CD4-positive, alpha-beta T cell treated with Interleukin-17A for 1 hour (primary cell): ENCODE measurements at regions not wholly inside any gene's neighbourhood (a gene's known extent, or its start where the extent isn't known, plus 50 kb on each side); places are given as distances from the start of the nearest gene placed in this dataset.

Experiments used
- DNase-seq: peaks from one replicate; pipeline ENCODE4 v3.0.0-alpha.2; 2020

DNA sequence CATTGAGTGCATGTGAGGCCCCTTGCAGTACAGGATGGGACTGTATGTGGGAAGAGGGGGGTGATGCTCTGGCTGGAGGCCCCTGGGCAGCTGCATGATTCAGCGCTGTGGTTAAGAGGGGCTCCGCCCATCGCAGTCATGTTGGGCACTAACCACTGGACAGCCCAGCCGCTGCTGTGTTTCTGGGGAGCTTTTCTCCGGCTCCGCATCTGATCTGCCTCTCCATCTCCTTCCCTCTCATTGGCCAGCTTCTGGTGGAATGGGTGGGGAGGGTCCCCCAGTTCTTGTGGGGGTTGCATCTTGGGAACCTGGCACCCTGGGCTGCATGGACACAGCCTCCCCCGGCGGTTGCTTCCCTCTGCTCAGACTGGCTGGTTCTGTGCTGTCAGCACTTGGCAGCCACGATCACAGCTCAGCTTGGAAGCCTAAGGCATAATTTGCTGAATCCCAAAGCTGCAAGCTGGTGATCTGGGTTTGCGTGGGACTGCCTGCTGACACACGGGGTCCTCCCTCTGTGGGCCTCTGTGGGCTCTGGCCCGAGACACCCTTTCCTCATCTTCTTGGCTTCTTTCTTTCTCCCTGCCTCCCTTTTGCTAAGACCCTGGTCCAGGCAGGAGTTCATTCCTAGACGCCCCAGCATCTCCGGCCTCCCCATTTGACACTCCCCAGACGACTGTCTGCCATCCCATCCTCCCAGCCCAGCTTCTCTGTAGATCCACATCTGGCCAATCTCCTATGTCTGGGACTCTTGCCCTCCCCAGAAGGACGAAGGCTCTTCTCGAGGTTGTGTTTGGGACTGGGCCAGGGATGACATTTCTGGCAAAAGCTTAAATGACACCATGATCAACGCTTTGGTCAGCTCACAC, 168.3 kb downstream of the SEC14L1 start:
- DNase-seq: no peak

DNA sequence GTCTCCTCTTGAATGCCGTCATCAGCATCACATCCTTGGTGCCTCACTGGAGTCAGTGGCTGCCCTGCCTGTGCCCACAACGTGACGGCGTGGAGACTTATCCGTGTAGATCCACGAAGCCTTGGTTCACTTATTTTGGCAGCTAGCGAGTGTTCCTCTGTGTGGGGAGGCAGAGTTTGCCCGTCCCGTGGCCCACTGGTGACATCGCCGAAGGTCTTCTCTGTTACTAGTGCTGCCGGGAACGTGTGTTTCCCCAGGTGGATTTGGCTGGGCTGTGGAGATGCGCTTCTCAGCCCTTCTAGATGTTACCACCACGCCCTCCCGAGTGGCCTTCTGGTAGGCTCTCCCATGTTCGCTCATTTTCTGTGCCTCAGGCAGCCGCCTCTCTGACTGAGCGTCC, 169.6 kb downstream of the SEC14L1 start:
- DNase-seq: no peak

DNA sequence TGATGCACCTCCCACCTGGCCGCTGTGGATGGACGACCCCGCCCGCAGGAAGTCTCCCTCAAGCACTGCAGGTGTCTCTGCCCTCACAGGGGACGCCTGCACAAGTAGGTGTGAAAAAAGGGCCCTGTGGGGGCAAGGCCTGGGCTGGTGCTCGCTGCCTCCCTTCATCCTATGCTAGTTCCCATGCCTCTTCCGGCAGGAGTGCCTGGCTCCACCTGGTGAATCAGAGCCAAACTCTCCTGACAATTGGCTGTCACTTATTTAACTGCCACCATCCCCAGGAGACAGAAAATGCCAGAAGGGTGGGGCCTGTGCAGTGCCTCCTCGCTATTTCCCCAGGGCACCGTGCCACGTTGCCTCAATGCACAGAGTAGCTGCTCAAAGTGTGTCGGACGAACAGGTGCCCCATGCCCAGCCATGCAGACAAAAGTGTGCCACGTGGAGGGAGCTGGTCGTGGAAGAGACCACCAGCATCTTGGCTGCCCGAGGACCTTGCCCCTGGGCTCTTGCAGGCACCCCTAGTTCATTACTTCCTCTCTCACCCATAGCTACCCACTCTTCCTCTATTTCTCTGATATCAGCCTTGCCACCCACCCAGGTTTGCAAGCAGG, 170.7 kb downstream of the SEC14L1 start:
- no peak for DNase-seq

DNA sequence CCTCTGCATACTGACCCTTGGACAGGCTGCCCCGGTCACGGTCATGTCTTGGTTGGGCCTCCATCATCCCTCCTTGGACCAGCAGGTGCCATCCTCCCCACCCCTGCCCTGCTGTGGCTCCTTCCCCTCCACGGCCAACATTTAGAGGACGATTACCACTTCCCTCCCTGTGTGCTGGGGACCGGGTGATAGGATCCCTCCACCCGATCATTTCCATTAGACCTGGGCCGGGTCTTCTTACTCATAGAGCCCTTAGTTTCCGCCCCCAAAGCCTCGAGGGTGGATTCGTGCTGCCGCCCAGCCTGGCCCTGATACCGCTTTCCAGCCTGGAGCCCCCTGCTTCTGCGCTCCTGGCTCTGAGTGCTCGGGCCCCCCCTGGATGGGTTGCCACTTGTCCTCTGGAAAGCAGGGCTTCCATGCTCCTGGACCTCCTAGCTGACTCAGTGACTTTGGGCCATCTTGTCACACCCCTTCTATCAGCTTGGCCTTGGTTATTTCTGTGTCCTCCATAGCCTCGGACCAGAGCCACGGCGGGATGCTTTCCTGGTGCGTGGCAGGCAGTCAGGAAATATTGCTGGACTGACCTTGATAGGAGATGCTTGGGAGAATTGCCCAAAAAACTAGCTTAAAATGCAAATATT, 171.4 kb downstream of the SEC14L1 start:
- DNase-seq: no peak

DNA sequence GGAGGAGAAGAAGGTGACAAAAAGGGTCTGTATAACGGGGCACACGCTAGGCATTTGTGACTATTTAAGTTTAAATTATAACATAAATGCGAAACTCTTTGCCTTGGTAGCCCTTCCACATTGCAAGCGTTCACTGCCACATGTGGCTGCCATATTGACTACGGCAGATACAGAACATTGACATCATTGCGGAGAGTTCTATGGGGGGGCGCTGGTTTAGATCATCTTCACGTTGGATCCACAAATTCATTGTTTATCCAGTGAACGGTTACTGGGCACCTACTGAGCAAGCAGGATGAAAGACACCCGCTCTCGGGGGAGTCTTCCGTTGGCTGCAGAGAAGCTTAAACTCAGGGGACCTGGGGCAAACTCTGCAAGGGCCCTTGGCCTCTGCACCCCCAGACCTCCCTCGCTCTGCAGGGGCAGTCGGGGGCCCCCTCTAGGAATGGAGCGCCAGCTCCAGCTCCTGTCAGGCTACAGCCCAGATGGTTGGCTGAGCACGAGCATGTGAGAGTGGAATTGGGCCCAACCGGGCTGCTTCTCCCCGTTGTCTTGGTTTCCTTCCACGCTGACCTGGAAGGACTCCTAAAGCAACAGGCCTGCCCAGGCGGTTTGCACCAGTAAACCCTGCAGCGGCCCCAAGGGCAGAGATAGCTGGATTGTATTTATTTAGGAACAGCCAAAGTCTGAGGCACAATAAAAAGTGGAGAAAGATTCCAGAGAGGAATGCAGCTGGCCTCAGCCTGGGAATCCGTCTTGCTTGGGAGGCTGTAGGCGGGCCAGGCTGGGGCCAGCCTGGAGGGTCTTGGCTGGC, 172.2 kb downstream of the SEC14L1 start:
- DNase-seq: no peak

DNA sequence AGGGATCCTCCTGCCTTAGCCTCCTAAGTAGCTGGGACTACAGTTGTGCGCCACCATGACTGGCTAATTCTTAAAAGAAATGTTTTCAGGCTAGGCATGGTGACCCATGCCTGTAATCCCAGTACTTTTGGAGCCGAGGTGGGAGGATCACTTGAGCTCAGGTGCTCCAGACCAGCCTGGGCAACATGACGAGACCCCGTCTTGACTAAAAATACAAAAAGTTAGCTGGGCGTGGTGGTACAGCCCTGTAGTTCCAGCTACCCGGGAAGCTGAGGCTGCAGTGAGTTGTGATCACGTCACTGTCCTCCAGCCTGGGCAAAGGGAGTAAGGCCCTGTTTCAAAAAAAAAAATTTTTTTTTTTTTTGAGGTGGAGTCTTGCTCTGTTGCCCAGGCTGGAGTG, 173.1 kb downstream of the SEC14L1 start:
- DNase-seq: no peak

DNA sequence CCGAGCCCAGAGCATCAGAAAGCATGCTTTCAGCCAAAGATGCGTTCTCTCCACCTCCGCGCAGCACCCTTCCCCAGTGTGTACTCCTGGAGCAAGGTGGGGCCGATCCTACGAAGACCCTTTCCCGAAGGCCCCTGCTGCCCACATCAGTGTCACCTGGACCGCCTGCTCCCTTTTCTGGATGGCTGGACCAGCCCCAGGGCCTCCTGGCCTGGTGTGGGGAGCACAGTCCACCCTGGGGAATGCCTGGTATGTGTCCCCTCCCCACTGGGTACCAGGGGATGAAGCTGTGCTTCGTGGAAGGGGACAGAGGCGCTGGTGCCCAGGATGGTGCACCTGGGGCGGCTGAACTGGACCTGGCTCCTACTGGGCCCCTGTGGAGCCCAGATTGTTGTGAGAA, 173.8 kb downstream of the SEC14L1 start:
- DNase-seq: no peak

DNA sequence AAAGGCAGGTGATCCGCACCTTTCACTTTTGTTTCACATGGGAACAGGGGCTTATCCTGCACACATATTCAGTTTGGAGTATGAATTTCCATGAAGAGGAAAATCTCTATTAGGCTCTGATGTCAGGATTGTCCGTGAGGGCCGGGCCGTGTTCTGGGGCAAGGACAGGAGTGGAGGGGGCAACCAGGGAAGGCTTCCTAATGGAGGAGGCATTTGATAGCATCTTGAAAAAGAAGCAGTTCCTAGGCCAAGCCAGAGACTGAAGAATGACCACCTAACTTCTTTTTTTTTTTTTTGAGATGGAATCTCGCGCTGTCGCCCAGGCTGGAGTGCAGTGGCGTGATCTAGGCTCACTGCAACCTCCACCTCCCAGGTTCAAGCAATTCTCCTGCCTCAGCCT, 174.2 kb downstream of the SEC14L1 start:
- no peak for DNase-seq

DNA sequence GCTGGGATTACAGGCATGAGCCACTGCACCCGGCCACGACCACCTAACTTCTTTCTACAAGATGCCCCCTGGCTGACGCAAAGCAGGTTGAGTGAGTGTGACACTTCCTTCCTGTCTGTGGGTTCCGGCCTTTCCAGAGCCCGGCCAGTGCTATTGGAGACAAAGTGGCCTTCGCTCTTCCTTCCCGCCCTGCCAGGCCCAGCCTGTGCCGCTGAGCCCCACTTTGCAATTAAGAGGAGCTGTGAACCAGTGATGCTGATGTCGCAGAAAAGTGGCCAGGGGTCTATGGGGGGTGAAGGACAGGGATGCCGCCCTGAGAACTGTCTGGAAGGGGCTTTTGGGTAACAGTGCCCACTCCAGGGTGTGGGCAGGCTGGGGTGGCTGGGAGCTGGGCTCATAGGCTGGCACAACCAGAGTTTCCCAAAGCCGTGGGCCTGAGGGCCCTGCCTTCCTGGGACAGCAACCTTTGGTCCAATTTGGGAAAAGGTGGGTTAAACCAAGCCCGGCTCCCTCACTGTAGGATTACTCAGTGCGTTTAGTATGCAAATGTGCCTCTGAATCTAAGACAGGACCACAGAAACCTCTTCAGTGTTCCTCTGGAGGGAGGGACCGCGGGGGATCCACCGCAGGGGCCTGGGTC, 174.9 kb downstream of the SEC14L1 start:
- DNase-seq: no peak

DNA sequence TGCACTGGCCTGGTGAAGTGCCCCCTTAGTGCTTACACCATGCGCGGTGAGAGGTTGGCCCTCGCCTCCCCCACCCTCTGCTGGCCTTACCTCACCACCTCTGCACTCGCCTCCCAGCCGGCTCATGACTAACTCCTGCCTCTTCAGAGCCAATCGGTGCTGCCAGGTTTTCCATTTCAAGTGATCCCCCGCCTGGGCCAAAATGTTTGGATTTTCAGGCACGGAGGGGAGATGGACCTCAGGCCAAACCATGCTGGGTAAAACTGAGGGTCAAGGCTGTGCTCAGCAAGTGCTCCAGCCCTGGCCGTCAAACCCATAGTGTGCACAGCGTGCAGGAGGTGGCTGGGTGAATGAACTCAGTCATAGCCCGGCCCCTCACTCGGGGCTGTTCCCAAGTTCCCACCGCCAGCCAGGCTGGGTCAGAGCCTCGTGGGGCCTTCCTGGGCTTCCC, 175.4 kb downstream of the SEC14L1 start:
- DNase-seq: no peak

DNA sequence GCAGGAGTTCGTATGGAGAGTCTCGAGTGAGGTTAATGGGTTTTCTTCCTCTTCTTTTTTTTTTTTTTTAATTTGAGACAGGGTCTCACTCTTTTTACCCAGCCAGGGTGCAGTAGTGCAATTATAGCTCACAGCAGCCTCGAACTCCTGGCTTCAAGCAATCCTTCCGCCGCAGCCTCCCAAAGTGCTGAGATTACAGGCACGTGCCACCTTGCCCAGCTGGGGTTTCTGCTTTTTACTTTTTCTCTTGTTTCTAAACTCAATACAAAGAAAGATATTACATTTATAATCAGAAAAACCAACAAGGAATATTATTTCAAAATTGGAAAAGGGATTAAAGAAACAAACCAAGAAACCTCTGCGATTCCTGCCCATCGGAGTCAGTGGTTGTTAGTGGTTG, 175.9 kb downstream of the SEC14L1 start:
- DNase-seq: no peak

DNA sequence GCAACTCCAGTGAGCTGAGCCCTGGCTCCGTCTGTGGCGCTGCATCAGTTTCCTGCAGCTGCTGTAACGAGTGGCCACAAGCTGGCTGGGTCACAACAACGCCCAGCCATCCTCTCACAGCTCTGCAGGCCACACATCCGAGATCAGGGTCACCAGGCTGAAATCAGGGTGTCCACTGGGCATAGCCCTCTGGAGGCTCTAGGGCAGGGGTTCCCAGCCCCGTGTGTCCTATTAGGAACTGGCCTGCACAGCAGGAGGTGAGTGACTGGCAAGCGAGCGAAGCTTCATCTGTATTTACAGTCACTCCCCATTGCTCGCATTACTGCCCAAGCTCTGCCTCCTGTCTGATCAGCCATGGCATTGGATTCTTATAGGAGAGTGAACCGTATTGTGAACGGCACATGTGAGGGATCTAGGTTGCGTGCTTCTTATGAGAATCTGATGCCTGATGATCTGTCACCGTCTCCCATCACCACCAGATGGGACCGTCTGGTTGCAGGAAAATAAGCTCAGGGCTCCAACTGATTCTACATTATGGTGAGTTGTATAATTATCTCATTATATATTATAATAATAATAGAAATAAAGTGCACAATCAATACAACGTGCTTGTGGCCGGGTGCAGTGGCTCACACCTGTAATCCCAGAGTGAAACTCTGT, 176.5 kb downstream of the SEC14L1 start:
- no peak for DNase-seq

DNA sequence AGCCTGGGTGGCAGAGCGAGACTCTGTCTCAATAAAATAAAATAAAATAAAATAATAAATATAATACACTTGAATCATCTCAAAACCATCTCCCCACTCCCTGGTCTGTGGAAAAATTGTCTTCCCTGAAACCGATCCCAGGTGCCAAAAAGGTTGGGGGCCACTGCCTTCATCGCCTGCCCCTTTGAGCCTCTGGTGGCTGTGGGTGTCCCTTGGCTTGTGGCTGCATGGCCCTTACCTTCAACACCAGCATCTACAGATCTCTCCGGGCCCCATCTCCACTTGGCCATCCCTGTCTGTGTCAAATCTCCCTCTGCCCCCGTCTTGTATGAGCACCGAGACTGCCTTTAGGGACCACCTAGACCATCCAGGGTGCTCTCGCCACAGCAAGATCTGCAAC, 177.3 kb downstream of the SEC14L1 start:
- no peak for DNase-seq

DNA sequence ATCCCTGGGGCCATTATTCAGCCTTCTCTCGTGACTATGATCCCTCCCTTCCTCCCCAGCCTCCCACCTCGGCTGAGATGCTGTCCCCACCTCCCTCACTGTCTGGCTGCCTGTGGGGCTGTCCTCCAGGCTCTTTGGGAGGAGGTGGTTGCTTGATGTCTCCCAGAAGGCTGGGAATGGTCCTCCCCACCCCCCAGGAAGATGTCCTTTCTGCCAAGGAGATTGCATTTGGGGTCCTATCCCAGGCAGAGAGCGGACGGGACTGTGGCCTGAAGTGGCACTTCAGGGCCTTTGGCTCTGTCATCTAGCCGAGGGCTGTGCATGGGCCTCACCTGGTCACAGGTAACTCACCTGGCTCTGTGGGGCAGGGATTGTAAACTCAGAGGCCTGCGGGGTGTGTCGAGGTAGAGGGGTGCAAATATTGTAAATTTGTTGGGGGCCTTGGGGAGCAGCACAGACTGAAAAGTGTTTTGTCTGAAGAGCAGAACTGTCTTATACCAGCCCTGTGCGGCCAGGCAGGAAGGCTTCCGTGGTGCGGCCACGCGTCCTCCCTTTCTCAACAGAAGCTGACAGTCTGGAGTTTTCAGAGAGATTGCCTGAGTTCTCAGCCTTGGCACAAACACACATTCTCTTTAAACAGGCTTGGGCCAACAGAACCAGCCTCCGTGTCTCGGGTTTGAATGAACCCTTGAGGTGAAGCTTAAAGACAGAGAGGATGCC, 177.9 kb downstream of the SEC14L1 start:
- DNase-seq: no peak

DNA sequence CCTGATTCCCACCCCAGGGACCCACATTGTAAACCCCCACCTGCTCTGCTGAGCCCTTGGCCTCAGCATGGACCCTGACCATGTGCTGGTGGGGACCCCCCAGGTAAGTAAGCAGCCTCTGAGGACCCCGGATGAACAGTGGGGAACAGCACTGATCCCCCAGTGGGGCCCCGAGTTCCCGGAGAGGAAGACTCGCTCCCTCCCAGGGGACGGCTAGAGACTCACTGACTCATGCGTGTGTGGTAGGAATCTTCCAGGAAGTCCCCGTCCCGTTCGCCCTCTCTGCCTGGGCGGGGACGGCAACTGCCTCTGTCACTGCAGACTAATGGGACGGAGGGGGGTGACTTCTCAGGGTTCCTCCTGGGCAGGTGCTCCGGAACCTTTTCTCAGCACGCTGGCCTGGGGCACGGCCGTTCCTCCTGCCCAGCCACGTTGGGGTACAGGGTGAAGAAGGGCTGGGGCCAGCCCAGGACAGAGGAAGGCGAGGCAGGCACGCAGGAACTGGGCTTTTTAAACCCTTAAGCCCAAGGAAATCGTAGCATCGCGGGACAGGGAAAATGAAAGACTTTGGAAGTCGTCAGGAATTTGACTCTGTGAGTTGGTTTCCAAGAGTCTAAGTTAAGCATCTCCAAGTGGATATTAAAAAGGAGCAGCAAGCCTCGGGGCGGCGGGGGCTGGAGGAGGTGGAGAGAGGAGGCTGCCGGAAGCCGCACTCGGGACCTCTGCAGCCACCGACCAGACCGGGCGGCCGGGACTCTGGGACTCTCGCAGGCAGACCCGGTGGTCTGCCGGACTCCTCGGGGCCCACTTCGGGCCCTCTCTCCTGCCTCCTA, 178.7 kb downstream of the SEC14L1 start:
- DNase-seq: peak; percentile 61

DNA sequence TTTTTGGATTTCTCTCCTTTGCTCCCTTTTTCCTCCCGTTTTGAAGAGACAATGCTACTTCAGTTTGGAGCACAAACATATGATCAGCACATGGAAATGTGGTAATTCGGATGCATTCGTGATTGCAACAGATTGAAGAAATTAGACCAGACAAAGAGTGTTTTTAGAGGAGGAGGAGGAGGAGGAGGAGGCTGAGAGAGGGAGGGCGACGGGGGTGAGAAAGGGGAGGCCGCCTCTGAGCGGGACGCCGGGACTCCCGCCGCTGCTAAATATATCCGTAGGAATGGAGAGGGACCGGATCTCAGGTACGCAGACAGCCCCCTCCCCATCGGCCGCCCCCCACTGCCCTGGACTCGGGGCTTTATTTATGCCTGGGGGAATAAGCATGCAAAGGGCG, 179.3 kb downstream of the SEC14L1 start:
- DNase-seq: no peak

DNA sequence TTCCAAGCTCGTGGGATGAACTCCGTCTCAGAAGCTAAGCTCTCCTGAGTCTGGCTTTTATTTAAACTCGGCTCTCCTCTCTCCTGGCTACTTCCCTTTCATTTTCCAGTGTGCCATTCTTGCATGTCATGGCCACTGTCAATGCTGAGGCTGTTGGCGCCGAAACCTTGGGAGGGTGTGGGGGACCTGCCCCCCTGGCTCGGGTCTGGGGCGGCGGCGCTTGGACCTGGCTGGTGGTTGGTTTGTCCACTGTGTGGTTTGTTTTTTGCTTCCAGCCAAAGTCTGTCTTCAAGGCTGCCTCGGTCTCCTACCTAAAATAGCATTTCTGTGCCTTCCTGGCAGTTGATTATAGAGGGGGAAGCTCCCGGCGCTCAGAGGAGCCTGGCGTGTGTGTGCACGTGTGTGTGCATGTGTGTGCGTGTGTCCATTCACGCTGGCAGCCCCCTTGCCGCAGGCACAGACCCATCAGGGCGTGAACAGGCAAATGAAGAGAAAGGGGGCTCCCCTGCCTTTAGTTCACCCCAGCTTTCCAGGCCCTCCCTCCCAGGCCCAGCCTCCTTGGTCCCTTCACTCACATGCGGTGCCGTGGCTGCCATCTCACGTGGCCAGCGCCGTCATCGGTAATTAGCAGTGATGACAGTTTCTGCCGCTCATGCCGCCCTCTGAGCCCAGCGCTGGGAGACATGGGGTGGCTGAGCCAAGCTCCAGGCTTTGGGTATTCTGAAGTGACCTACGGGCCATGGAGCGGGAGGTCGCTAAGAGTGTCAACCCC, 179.9 kb downstream of the SEC14L1 start:
- no peak for DNase-seq

DNA sequence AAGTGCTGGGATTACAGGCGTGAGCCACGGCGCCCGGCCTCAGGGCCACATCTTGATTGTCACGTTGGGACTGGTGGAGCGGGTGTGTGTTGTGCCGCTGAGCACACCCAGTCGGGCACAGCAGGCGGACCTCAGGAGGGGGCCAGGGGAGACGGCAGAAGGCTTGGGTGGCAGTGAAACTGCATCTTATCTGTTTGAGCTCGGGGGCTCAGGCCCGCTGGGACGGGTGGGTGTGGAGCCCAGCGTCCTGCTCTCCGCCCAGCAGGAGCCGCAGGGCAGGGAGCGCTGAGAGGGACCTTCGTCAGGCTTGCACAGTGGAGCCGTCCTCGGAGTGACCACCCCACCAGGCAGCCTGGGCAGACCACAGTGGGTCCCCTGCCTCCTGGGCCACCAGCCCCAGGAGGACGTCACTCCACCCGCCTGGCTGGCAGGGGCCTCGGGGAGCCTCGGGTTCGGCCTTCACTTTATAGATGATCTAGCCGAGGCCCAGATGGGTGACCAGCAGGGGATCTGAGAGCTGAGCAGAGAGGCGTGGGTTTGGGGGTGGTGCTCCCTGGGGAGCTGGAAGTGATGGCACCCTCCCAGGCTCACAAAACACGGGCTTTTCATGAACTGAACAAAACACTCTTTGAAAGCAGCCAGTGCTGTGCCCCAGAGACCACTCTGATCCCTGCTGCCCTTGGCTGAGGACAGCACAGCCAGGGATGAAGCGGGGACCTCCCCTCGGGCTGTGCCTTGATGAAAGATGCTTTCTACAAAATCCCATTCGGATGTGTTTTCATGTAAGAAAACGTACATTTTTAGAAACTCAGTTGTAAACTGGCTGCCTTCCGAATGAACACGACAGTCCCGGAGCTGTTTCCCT, 181.1 kb downstream of the SEC14L1 start:
- DNase-seq: no peak
